ENCODE measurements at regions not wholly inside any gene's neighbourhood (a gene's known extent, or its start where the extent isn't known, plus 50 kb on each side); places are given as distances from the start of the nearest gene placed in this dataset.
"Not testable (repeated sequence)": the region's sequence is repeated elsewhere in the genome, so short reads cannot be mapped to it uniquely, and the experiment has no call there.

- no peak for DNase-seq (ENCODE audit: low read depth)
- H3K4me3 ChIP-seq (replicated peaks; ENCODE audit: low read depth, low read length): no peak overlapping the region
- no peak for TF ChIP-seq CTCF (IDR thresholded peaks at IDR 0.05; ENCODE audit: low read length, missing control alignments)
These were observed 140.2 kb upstream of the SPRED1 start for GRCh38 chr15:38112406-38112805.

DNA sequence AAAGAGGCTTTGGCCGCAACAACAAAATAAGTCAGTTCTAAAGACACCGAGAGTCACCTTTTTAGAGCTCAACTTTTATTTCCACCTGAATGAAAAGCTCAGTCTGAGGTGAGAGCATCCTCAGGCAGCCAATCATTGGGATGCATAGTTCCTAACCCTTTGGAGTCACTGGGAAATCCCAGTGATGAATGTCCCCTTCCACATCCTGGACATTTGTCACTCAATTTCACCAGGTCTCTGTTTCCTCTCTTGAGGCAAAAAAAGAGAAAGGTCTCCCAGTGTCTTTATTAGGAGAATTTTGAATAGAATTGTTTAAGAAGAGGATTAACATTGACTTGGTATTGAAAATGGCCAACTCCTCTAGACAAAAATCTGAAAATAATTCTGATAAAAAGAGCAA, 137.5 kb upstream of the SPRED1 start:
- H3K4me3 ChIP-seq (replicated peaks; ENCODE audit: low read depth, low read length): no peak overlapping the region
- no peak for TF ChIP-seq CTCF (IDR thresholded peaks at IDR 0.05; ENCODE audit: low read length, missing control alignments)
- no peak for DNase-seq (ENCODE audit: low read depth)

- DNase-seq (ENCODE audit: low read depth): no peak
- TF ChIP-seq CTCF (IDR thresholded peaks at IDR 0.05; ENCODE audit: low read length, missing control alignments): no peak
- no peak overlapping the region for H3K4me3 ChIP-seq (replicated peaks; ENCODE audit: low read depth, low read length)
These were observed 134.9 kb upstream of the SPRED1 start for GRCh38 chr15:38117781-38118180.

GRCh38 chr15:38119865-38120264, 132.8 kb upstream of the SPRED1 start:
- DNase-seq (ENCODE audit: low read depth); H3K4me3 ChIP-seq (replicated peaks; ENCODE audit: low read depth, low read length): not testable (repeated sequence)

DNA sequence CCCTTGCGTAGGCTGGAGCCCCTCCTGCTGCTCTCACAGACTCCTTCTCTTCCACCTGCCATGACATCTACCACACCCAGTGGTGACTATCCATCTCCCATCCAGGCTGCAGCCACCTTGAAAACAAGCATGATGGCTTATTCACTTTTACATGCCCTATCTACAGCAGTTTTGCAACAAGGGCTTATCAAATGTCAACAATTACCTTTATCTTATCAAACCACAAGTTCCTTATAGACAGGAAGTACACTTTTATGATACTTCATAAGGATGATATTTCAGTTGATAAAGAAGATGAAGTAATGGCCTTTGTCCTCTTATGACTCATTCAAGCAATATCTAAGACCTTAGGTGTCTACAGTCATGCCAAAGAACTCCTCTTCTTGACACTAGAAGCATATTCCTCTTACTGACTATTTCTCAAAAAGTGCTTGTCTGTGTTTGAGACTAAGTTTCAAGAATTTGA, 125.3 kb upstream of the SPRED1 start:
- no peak for TF ChIP-seq CTCF (IDR thresholded peaks at IDR 0.05; ENCODE audit: low read length, missing control alignments)
- no peak overlapping the region for H3K4me3 ChIP-seq (replicated peaks; ENCODE audit: low read depth, low read length)
- no peak for DNase-seq (ENCODE audit: low read depth)

DNA sequence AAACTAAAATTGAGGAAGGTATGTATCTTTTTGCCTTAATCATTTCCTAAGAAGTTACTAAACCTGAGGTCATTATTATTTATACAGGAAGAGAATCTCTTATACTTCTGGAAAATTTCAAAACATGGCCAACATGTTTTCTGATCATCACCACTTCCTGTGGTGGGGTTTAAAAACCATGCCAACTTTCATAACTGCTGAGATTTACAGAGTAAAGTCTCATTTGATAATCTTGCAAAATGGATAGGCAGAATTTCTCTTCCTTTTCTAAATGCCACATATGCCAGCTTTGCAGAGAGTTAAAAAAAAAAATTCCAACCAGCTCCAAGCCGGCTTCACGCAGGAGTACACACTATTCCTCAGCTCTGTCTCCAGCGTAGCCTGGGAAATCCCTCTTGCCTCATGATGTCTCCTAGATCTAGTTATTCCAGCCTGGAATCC, 124.3 kb upstream of the SPRED1 start:
- TF ChIP-seq CTCF (IDR thresholded peaks at IDR 0.05; ENCODE audit: low read length, missing control alignments): no peak
- H3K4me3 ChIP-seq (replicated peaks; ENCODE audit: low read depth, low read length): no peak overlapping the region
- peak; percentile 73 for DNase-seq (ENCODE audit: low read depth)

GRCh38 chr15:38128921-38129320, 123.7 kb upstream of the SPRED1 start:
- DNase-seq (ENCODE audit: low read depth): no peak
- no peak for TF ChIP-seq CTCF (IDR thresholded peaks at IDR 0.05; ENCODE audit: low read length, missing control alignments)

More at GRCh38 chr15:38128921-38129320, 123.7 kb upstream of the SPRED1 start:
- no peak overlapping the region for H3K4me3 ChIP-seq (replicated peaks; ENCODE audit: low read depth, low read length)
